Mesendoderm (in vitro differentiated cells): ENCODE measurements at regions not wholly inside any gene's neighbourhood (a gene's known extent, or its start where the extent isn't known, plus 50 kb on each side); places are given as distances from the start of the nearest gene placed in this dataset.

ENCODE experiments used
- DNase-seq: peaks from one replicate; pipeline ENCODE4 v3.0.0; 2013
- H2AK5ac ChIP-seq: 2 replicates; pipeline ENCODE4 v1.6.1; 2013; ENCODE audit warnings: low read length, inconsistent platforms
- H2BK120ac ChIP-seq: 2 replicates; pipeline ENCODE4 v1.6.1; 2013; ENCODE audit warnings: low read depth, mild to moderate bottlenecking, low read length, moderate library complexity, mixed read lengths
- H2BK15ac ChIP-seq: replicated peaks from 2 replicates; pipeline ENCODE4 v1.6.1; 2013; ENCODE audit warnings: low read depth, mild to moderate bottlenecking, moderate library complexity
- H2BK5ac ChIP-seq: 2 replicates; pipeline ENCODE4 v1.6.1; 2013; ENCODE audit warnings: low read length, inconsistent platforms
- H3K18ac ChIP-seq: 2 replicates; pipeline ENCODE4 v1.6.1; 2013; ENCODE audit warnings: mild to moderate bottlenecking, low read length, mixed read lengths
- H3K23ac ChIP-seq: one replicate; pipeline ENCODE4 v1.6.1; 2013; ENCODE audit warnings: low read length
- H3K27ac ChIP-seq: 2 replicates; pipeline ENCODE4 v1.5.1; 2013; ENCODE audit warnings: low read depth, mild to moderate bottlenecking, inconsistent platforms, low read length, moderate library complexity
- H3K27me3 ChIP-seq: 2 replicates; pipeline ENCODE4 v1.6.1; 2013; ENCODE audit warnings: low read length, control low read depth, mild to moderate bottlenecking, inconsistent platforms; ENCODE audit not compliant: insufficient read depth, poor library complexity
- H3K36me3 ChIP-seq: 2 replicates; pipeline ENCODE4 v1.6.1; 2013; ENCODE audit warnings: low read length, inconsistent platforms; ENCODE audit not compliant: control insufficient read depth, insufficient read depth
- H3K4ac ChIP-seq: one replicate; pipeline ENCODE4 v1.6.1; 2013; ENCODE audit warnings: low read depth, mild to moderate bottlenecking, low read length, moderate library complexity
- H3K4me1 ChIP-seq: 2 replicates; pipeline ENCODE4 v1.6.1; 2013; ENCODE audit warnings: low read depth, low read length, inconsistent platforms; ENCODE audit not compliant: control insufficient read depth
- H3K4me2 ChIP-seq: 2 replicates; pipeline ENCODE4 v1.6.1; 2013; ENCODE audit warnings: low read length
- H3K4me3 ChIP-seq: 2 replicates; pipeline ENCODE4 v1.5.1; 2013; ENCODE audit warnings: mild to moderate bottlenecking, low read length
- H3K56ac ChIP-seq: one replicate; pipeline ENCODE4 v1.6.1; 2013; ENCODE audit warnings: low read length
- H3K79me1 ChIP-seq: 2 replicates; pipeline ENCODE4 v1.6.1; 2013; ENCODE audit warnings: low read length, inconsistent platforms
- H3K79me2 ChIP-seq: 2 replicates; pipeline ENCODE4 v1.6.1; 2013; ENCODE audit warnings: mild to moderate bottlenecking, low read length; ENCODE audit not compliant: control insufficient read depth, insufficient read depth
- H3K9ac ChIP-seq: 2 replicates; pipeline ENCODE4 v1.6.1; 2013; ENCODE audit warnings: low read length, inconsistent platforms
- H4K5ac ChIP-seq: one replicate; pipeline ENCODE4 v1.6.1; 2013; ENCODE audit warnings: low read length
- H4K8ac ChIP-seq: one replicate; pipeline ENCODE4 v1.6.1; 2013; ENCODE audit warnings: low read depth, mild to moderate bottlenecking, control low read depth, low read length, moderate library complexity
- WGBS: extraction: QIAGEN DNeasy Blood & Tissue Kit; methylation state at CpG from one replicate; pipeline ENCODE4 v1.1.7; 2013; ENCODE audit warnings: low lambda C conversion rate, missing lambda C conversion rate; ENCODE audit not compliant: insufficient coverage; ENCODE audit errors: extremely low coverage; 5-methylcytosine and 5-hydroxymethylcytosine counted together

DNA sequence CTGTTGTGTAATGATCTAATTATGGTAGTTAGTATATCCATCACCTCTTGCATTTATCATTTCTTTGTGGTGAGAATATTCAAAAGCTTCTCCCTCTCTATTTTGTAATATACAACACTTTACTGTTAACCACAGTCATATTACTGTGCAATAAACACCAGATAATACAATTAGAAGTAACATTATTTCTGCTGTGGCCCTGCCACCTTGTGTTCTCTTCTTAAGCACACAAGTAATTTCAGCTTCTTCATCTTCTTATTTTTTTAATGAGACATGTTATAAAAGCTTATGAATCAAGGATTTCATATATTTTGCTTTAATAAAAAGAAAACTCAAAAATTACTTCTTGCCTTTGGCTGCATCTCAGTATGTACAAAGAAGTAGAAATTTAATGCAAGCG, 675.2 kb upstream of the INTU start:
- no peak overlapping the region for H3K18ac ChIP-seq
- no peak overlapping the region for H3K9ac ChIP-seq
- DNase-seq, result no peak
- WGBS, result no CpG with 5 or more reads among the region's 1 CpG
- H2BK5ac ChIP-seq, result no peak overlapping the region
- no peak overlapping the region for H3K4ac ChIP-seq
- no peak overlapping the region for H2BK120ac ChIP-seq
- no peak overlapping the region for H3K56ac ChIP-seq
- H3K27me3 ChIP-seq, result no peaks in the 10 kb centered on the region
- no peaks in the 10 kb centered on the region for H3K79me2 ChIP-seq
- no peak overlapping the region for H3K4me2 ChIP-seq
- H3K4me3 ChIP-seq, result no peak overlapping the region
- H3K27ac ChIP-seq, result no peak overlapping the region
- no peaks in the 10 kb centered on the region for H3K36me3 ChIP-seq
- no peaks in the 10 kb centered on the region for H3K4me1 ChIP-seq
- H3K23ac ChIP-seq, result no peak overlapping the region
- no peak overlapping the region for H2AK5ac ChIP-seq
- H4K5ac ChIP-seq, result no peak overlapping the region
- no peaks in the 10 kb centered on the region for H3K79me1 ChIP-seq
- no peak overlapping the region for H4K8ac ChIP-seq
- no peak overlapping the region for H2BK15ac ChIP-seq

DNA sequence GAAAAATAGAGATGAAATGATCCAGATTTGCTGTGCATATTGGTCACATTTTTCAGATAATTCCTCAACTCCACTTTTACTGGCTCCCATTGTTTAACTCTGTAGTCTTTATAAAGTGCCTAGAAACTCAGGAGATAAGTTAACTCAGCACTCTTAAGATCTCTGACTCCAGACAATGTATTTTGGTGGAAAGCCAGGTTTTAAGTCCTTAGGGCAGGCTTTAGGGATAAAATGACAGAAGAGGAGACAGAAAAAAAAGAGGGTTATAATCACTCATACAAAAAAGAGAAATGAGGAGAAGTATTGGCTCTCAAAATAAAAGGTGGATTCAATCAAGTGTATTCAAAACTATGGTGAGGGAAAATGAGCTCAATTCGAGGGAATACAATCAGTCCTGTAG, 674.8 kb upstream of the INTU start:
- H3K4me3 ChIP-seq, result no peak overlapping the region
- no peaks in the 10 kb centered on the region for H3K27me3 ChIP-seq
- H3K9ac ChIP-seq, result no peak overlapping the region
- H2AK5ac ChIP-seq, result no peak overlapping the region
- no peak overlapping the region for H3K27ac ChIP-seq
- H3K36me3 ChIP-seq, result no peaks in the 10 kb centered on the region
- H3K4me1 ChIP-seq, result no peaks in the 10 kb centered on the region
- H3K23ac ChIP-seq, result no peak overlapping the region
- H2BK15ac ChIP-seq, result no peak overlapping the region
- H3K79me2 ChIP-seq, result no peaks in the 10 kb centered on the region
- no peak overlapping the region for H4K5ac ChIP-seq
- no peak overlapping the region for H2BK120ac ChIP-seq
- H3K4ac ChIP-seq, result no peak overlapping the region
- WGBS, result no CpG with 5 or more reads among the region's 1 CpG
- H2BK5ac ChIP-seq, result no peak overlapping the region
- H3K4me2 ChIP-seq, result no peak overlapping the region
- no peaks in the 10 kb centered on the region for H3K79me1 ChIP-seq
- H3K56ac ChIP-seq, result no peak overlapping the region
- H3K18ac ChIP-seq, result no peak overlapping the region
- no peak for DNase-seq
- H4K8ac ChIP-seq, result no peak overlapping the region

DNA sequence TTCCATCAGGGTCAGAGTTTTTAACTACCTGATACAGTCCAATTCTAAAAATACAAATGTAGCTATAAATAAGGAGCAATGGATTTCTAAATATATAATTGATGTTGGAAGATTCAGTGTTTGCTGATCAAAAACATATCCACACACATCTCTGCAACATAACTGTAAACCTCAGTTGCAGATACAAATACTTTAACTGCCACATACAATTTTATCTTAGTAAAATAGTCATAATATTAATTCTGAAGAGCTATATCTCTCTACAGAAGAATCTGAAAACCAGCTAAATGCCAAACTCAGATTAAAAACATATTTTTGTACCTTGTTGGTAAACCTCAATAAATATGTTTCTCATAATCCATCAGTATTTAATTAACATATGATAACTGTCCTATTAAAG, 674.3 kb upstream of the INTU start:
- Histone ChIP-seq H3K56ac (no peak overlapping the region), H3K36me3 (no peaks in the 10 kb centered on the region), H2AK5ac (no peak overlapping the region), H3K4me2 (no peak overlapping the region), H3K79me2 (no peaks in the 10 kb centered on the region), H4K8ac (no peak overlapping the region), H2BK15ac (no peak overlapping the region), H3K79me1 (no peaks in the 10 kb centered on the region), H4K5ac (no peak overlapping the region), H3K23ac (no peak overlapping the region), H3K4me1 (no peaks in the 10 kb centered on the region), H3K27ac (no peak overlapping the region), H3K4me3 (no peak overlapping the region), H3K4ac (no peak overlapping the region), H3K9ac (no peak overlapping the region), H2BK5ac (no peak overlapping the region), H3K27me3 (no peaks in the 10 kb centered on the region), H2BK120ac (no peak overlapping the region), H3K18ac (no peak overlapping the region)
- DNase-seq, result no peak

DNA sequence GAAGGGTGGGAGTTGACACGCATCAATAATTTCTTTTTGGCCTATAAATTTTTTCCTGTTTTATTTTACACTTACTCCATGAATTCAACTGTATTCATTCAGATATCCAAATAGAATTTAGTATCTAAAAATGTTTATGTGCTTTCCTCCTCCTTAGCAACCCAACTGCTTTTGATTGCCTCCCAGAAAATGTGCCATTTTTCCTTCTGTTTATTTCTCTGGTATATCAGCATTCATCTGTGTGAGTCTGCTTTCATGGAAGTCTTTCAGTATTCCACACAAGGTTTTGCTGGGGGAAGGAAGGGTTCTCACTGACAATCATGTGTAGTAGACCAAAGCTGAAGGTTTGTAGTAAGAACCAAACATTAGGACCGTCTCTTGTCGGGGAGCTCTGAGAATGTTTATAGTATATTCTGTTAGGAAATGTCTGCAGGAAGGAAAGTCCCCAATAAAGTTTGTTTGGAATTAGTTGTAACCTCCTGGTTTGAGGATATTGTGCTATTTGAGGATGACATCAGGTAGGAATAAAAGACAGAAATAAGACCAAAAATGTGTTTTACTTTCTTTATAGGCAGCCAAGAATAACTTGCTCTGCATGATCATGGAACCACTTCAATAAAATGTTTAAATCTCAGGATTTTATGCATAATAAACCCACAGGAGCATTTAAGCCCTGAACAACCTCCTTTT, 673.6 kb upstream of the INTU start:
- Histone ChIP-seq H3K9ac (no peak overlapping the region), H3K4me3 (no peak overlapping the region), H3K4me2 (no peak overlapping the region), H2BK120ac (no peak overlapping the region), H3K23ac (no peak overlapping the region), H2BK15ac (no peak overlapping the region), H3K36me3 (no peaks in the 10 kb centered on the region), H4K8ac (no peak overlapping the region), H3K56ac (no peak overlapping the region), H3K4ac (no peak overlapping the region), H3K79me2 (no peaks in the 10 kb centered on the region), H3K27me3 (no peaks in the 10 kb centered on the region), H3K79me1 (no peaks in the 10 kb centered on the region), H2AK5ac (no peak overlapping the region), H3K27ac (no peak overlapping the region), H4K5ac (no peak overlapping the region), H3K4me1 (no peaks in the 10 kb centered on the region), H2BK5ac (no peak overlapping the region), H3K18ac (no peak overlapping the region)
- DNase-seq, result no peak
- no CpG with 5 or more reads among the region's 3 CpGs for WGBS

DNA sequence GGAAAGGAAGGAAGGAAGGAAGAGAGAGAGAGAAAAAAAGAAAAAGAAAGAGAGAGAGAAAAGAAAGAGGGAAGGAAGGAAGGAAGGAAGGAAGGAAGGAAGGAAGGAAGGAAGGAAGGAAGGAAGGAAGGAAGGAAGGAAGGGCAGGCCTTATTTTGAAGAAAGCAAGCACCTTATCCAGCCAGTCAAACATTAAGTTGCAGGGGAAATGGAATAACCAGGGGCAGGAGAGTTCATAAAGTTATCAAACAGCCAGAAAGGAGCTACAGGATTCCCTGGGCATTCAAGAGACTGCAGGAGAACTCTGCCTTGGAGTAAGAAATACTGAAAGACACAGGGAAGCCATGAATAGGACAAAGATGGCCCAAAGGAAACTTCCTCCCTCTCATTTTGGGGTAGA, 672.0 kb upstream of the INTU start:
- Histone ChIP-seq H3K79me1 (no peaks in the 10 kb centered on the region), H3K56ac (no peak overlapping the region), H2BK15ac (no peak overlapping the region), H2BK5ac (no peak overlapping the region), H3K27me3 (no peaks in the 10 kb centered on the region), H3K23ac (no peak overlapping the region), H3K36me3 (no peaks in the 10 kb centered on the region), H2AK5ac (no peak overlapping the region), H3K27ac (no peak overlapping the region), H4K8ac (no peak overlapping the region), H3K79me2 (no peaks in the 10 kb centered on the region), H4K5ac (no peak overlapping the region), H3K4me1 (no peaks in the 10 kb centered on the region), H3K4ac (no peak overlapping the region), H3K18ac (no peak overlapping the region), H2BK120ac (no peak overlapping the region), H3K9ac (no peak overlapping the region), H3K4me2 (no peak overlapping the region), H3K4me3 (no peak overlapping the region)
- DNase-seq, result no peak

DNA sequence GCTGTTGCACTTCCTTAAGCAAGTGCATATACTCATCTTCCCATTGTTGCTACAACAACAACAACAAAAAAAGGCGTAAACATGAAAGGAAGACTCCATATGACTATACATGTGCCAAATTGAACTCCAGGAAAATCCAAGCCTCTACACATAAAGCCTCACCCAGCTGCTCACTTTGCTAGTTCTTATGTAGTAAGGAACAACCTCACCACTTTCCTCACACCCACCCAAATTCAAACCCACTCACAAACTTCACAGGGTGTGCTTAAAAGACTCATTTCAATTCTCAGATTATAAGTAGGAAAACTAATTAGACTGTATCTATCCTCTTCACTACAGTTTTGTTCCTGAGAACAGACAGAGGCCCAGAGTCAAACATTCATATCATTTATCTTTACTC, 671.1 kb upstream of the INTU start:
- H3K4me2 ChIP-seq, result no peak overlapping the region
- no peak for DNase-seq

More for the DNA sequence above, 671.1 kb upstream of the INTU start:
- Histone ChIP-seq H2BK5ac (no peak overlapping the region), H2BK120ac (no peak overlapping the region), H3K23ac (no peak overlapping the region), H3K56ac (no peak overlapping the region), H3K27me3 (no peaks in the 10 kb centered on the region), H3K4me3 (no peak overlapping the region), H4K5ac (no peak overlapping the region), H3K36me3 (no peaks in the 10 kb centered on the region), H3K18ac (no peak overlapping the region), H2AK5ac (no peak overlapping the region), H3K4ac (no peak overlapping the region), H3K79me1 (no peaks in the 10 kb centered on the region), H3K4me1 (no peaks in the 10 kb centered on the region), H3K79me2 (no peaks in the 10 kb centered on the region), H3K27ac (no peak overlapping the region), H4K8ac (no peak overlapping the region), H3K9ac (no peak overlapping the region), H2BK15ac (no peak overlapping the region)
- WGBS, result no CpG with 5 or more reads among the region's 1 CpG
